GM21737 (cell line): ENCODE measurements at regions not wholly inside any gene's neighbourhood (a gene's known extent, or its start where the extent isn't known, plus 50 kb on each side); places are given as distances from the start of the nearest gene placed in this dataset.

Experiments
- ATAC-seq: cut with Tn5 transposase; IDR thresholded peaks from one replicate; pipeline ENCODE4 v1.9.1; 2021; ENCODE audit warnings: mild to moderate bottlenecking, moderate library complexity; ENCODE audit not compliant: unreplicated experiment

GRCh38 chr1:58430421-58431275 is 115.9 kb downstream of the OMA1 start:
- ATAC-seq, result no peak

- ATAC-seq, result no peak
Measured at GRCh38 chr1:58426918-58427317, 119.6 kb downstream of the OMA1 start.

DNA sequence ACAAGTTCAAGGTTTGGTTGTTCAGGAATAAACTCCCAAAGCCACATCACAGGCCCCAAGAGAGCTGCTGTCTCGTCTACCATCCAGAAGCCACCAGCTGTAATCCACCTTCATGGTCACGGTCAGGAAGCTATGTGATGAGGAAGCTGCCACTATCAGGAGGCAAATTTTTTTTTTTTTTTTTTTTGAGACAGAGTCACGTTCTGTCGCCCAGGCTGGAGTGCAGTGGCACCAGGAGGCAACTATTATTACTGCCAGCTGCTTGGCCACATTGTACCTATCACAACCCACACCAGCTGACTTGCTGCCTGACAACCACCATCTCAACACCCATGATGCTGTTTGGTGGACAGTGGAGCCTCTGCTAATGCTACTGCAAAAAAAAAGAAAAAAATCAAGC is 124.1 kb downstream of the OMA1 start:
- ATAC-seq, result no peak

GRCh38 chr1:58418283-58419228 is 128.0 kb downstream of the OMA1 start:
- no peak for ATAC-seq

DNA sequence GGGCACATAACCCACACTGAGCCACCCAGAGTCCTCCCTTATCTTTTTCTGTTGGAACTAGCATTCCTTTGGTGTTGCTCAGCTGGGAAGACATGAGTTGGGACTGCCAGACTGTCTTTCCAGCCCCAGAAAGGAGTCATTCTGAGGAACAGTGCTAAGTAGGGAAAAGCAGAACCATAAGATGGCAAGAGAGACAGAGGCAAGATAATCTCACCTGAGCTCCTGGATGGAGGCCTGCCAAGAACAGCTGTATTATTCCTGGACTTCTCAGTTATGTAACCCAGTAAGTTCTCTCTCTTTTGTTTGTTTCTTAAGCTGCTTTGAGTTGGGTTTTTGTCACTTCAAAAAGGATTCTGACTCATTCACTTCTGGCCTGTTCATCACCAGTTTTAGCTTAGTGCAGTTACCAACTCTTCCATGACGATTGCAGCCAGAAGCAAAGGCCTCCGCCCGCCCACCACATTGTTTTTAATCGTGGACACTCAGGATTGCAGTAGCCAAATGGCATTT is 134.4 kb downstream of the OMA1 start:
- no peak for ATAC-seq

DNA sequence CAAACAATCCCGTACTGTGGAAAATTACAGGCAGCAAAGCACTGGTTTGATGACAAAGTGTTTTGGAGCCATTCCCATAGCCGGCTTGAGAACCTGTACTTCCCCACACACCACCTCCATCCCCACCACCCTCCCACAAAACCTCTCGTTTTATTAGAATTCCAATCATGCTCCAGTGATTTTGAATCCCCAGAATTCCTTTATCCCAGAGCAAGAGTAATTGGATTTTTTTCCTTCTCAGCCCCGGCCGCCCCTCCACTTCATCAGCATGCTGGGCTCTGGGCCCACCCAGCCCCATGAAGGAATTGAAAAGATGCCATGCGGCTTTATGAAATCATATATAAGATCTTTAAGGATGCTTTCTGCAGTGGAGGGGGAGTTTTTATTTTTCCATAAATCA is 136.6 kb downstream of the OMA1 start:
- no peak for ATAC-seq

DNA sequence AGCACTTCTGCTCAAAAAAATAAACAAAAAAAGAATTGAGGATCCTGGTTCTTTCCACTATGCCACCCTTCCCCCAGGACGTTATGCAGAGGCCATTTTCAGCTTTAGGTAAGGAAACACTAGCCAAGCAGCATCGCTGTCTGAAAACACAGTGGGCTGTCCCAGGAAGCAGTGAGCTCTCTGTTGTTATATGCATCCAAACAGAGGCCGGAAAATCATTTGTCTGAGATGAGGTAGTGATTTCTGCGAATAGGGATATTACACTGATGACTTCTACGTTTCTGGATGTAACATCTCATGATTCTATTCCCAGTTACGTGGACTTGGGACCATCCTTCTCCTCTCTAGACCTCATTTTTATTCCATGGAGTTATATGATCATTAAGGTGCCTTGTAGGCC is 137.2 kb downstream of the OMA1 start:
- ATAC-seq, result no peak

GRCh38 chr1:58406301-58407071 is 140.0 kb downstream of the OMA1 start:
- no peak for ATAC-seq

DNA sequence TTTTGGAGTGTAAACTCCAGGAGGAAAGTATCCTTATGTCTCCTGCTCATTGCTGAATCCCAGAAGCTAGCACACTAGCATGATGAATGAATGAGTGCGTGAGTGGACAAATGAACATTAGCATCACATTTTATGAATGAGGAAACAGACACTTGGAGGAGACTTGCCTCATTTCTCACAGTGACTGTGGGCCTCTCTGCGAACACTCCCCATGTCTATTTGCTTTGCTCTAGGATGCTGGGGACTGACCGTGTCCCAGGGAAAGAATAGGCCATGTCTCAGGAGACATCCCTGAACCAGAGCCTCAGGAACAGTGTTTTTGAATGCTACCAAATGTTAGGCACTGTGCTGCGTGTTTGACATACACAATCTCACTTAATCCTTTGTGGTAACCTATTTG is 140.9 kb downstream of the OMA1 start:
- ATAC-seq, result no peak

DNA sequence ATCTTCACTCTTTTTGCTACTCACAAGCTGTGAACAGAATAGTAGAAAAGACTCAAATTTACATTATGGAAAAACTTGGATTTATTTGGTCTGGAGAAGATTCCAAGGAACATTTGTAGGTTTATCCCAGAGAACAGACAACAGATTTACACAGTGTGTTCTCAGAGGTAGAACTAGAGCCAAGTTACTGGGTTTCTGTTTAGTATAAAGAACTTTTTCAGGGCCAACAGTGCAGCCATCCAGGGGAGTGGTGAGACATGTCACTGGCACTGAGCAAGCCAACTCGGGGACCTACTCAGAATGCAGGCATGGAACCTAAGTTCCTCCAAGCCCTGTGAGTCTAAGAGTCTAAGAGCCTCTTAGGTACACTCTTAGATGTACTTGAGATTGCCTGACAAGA is 142.6 kb downstream of the OMA1 start:
- no peak for ATAC-seq

DNA sequence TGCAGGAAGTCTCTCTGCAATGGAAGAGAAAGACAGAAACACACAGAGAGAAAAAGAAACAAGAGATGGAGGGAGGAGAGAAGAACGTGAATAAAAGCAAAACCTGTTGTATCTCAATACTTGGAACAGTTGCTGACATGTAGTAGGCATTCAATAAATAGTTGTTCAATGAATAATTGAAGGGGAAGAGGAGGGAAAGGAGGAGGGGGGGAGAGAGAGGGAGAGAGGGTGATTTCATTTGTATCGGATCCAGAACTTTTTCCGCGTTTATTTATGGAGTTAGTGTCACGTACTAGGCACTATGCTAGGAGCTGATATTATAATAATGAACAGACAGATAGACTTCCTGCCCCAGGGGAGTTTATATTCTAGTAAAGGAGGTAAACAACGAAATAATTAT is 144.1 kb downstream of the OMA1 start:
- ATAC-seq, result no peak

DNA sequence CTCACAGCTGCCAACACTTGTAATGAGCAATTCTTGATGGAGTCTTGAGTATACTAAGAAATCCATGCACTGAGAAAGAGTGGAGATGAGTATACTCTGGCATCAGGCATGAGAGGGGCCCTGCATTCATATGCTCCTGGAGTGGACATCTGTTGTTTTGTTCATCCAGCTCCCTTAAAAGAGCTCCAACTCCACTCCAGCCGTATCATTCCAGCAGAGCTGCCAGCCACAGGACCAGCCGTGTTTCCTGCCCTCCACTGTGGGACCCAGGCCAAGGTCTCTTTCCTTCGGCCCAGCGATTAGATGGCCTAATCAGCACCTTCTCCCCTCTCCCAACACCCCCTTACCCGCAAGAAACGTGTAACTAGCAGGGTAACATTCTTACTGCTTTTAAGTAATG is 144.5 kb downstream of the OMA1 start:
- ATAC-seq, result no peak

DNA sequence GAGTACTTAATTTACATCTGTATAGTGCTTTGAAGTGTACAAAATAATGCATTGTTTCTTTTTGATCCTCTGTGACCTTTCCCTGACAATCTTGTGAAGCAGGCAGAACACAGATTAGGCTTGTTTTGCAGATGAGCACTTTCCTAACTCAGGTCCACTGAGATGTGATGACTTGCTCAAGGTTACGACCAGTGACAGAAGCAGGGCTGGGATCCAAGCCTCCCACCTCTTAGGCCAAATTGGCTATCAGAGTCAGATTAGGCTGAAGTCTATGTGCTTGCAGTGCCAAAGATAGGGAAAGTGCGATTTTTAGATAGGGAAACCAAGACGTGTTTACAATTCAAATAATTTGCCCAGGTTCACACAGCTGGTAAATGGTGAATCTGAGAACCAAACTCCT is 147.3 kb downstream of the OMA1 start:
- no peak for ATAC-seq

- no peak for ATAC-seq
Measured at GRCh38 chr1:58398714-58399113, 147.8 kb downstream of the OMA1 start.

DNA sequence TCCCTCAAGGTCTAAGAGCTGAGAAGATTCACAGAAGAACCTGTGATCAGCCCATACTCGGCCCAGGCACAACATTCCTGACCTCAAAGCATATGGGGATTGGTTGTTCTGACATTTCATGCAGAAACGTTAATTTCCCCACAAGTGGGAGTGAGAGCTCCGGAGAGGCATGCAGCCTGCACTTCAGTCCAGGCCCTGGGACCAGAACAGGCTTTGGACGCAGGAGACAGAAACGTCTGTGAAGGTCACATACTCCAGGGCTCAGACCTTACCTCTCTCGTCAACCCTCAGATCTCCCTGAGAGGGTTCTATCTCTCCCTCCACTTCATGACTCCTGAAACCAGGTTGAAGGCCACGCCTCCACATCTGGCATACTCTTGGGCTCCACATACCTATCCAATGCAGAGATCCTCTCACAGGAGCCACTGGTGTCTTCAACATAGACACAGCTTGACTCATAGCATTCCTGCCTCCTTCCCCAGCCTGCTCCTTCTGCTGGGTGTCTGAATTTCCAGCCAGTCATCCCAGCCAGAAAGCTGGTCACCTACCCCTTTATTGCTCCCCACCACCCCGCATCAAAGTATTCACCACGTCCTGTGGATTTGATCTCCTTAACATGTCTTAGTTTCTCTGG is 149.2 kb downstream of the OMA1 start:
- no peak for ATAC-seq

- ATAC-seq, result no peak
Measured at GRCh38 chr1:58396150-58396549, 150.4 kb downstream of the OMA1 start.

- ATAC-seq, result no peak
Measured at GRCh38 chr1:58395355-58395754, 151.2 kb downstream of the OMA1 start.

DNA sequence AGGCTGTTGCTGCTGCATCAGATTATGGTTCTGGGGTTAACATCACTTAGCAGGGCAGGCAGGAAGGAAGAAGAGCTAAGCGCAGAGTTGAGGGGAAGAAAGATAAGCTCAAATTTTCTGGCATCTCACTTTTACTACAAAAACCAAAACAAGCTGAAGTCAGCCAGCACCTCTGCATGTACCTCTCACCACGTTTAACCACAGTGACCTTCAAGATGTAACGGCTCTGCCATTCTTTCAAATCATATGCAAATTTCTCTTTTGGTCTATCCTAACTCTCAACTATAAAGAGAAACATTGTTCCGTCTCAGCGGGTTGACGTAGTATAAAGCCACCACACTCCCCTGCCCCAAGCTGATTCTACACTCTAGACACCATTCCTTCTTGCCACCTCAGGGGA is 154.4 kb downstream of the OMA1 start:
- ATAC-seq, result peak; percentile 73

- no peak for ATAC-seq
Measured at GRCh38 chr1:58391514-58391913, 155.0 kb downstream of the OMA1 start.

GRCh38 chr1:58391056-58391455 is 155.5 kb downstream of the OMA1 start:
- no peak for ATAC-seq

- ATAC-seq, result no peak
Measured at GRCh38 chr1:58390091-58390490, 156.4 kb downstream of the OMA1 start.
